ENCODE measurements at regions not wholly inside any gene's neighbourhood (a gene's known extent, or its start where the extent isn't known, plus 50 kb on each side); places are given as distances from the start of the nearest gene placed in this dataset.

GRCh38 chr6:163771180-163771579 lies 356.7 kb downstream of the QKI start:
- no peak for FAIRE-seq
- H3K9me3 ChIP-seq (ENCODE audit: control insufficient read depth, low read depth, low read length), result no peaks in the 10 kb centered on the region
- dilution Hi-C loops (cut with MboI; ENCODE audit: extremely low pct_ligation_motif_present, low sequenced_read_pairs), result no loop called here

GRCh38 chr6:163768905-163769304 lies 354.4 kb downstream of the QKI start:
- H3K9me1 ChIP-seq (ENCODE audit: control insufficient read depth, extremely low read depth, insufficient read depth, low read length), result no peaks in the 10 kb centered on the region

More at GRCh38 chr6:163771180-163771579, 356.7 kb downstream of the QKI start:
- H2AFZ ChIP-seq (ENCODE audit: control insufficient read depth, low read length), result no peak overlapping the region
- H3K36me3 ChIP-seq (ENCODE audit: control insufficient read depth in 2 of 2, extremely low read depth in 1 of 2, insufficient read depth in 2 of 2, low read length in 2 of 2), result no peaks in the 10 kb centered on the region
- no peaks in the 10 kb centered on the region for H3K79me2 ChIP-seq (ENCODE audit: control insufficient read depth, insufficient read depth, low read length)
- H3K4me1 ChIP-seq (ENCODE audit: control insufficient read depth, extremely low read depth, insufficient read depth, low read length), result peaks cover 5% of the 10 kb centered on the region
- no peak for DNase-seq (ENCODE audit: low read depth, low spot score)
- no peak overlapping the region for H3K4me2 ChIP-seq (ENCODE audit: control insufficient read depth, extremely low read depth, insufficient read depth, low read depth, low read length)
- TF ChIP-seq EZH2 (IDR thresholded peaks at IDR 0.05; ENCODE audit: low read length), result no peak
- TF ChIP-seq CTCF (optimal IDR thresholded peaks at IDR 0.05 in 1 of 3, IDR thresholded peaks at IDR 0.05 in 1 of 3, conservative IDR thresholded peaks at IDR 0.05 in 1 of 3; ENCODE audit: extremely low read depth in 1 of 3, insufficient read depth in 2 of 3, low read length in 3 of 3), result no peak
- no peaks in the 10 kb centered on the region for H3K27me3 ChIP-seq (ENCODE audit: control insufficient read depth, extremely low read depth, insufficient read depth, low read length)
- H3K27ac ChIP-seq (ENCODE audit: control insufficient read depth, insufficient read depth, low read length), result no peak overlapping the region
- no peaks in the 10 kb centered on the region for H3K9me1 ChIP-seq (ENCODE audit: control insufficient read depth, extremely low read depth, insufficient read depth, low read length)
- H4K20me1 ChIP-seq (ENCODE audit: control insufficient read depth, extremely low read depth, insufficient read depth, low read length), result no peaks in the 10 kb centered on the region
- H3K4me3 ChIP-seq (ENCODE audit: control insufficient read depth in 2 of 3, extremely low read depth in 1 of 3, insufficient read depth in 2 of 3, low read depth in 1 of 3, low read length in 3 of 3), result no peak overlapping the region
- no peak overlapping the region for H3K9ac ChIP-seq (ENCODE audit: control insufficient read depth, extremely low read depth, insufficient read depth, low read length)

More at GRCh38 chr6:163768905-163769304, 354.4 kb downstream of the QKI start:
- no peak for DNase-seq (ENCODE audit: low read depth, low spot score)
- Histone ChIP-seq H3K4me1 (ENCODE audit: control insufficient read depth, extremely low read depth, insufficient read depth, low read length) (peaks cover 10% of the 10 kb centered on the region), H3K27ac (ENCODE audit: control insufficient read depth, insufficient read depth, low read length) (no peak overlapping the region), H3K27me3 (ENCODE audit: control insufficient read depth, extremely low read depth, insufficient read depth, low read length) (no peaks in the 10 kb centered on the region), H3K9me3 (ENCODE audit: control insufficient read depth, low read depth, low read length) (no peaks in the 10 kb centered on the region), H2AFZ (ENCODE audit: control insufficient read depth, low read length) (no peak overlapping the region), H4K20me1 (ENCODE audit: control insufficient read depth, extremely low read depth, insufficient read depth, low read length) (no peaks in the 10 kb centered on the region), H3K4me3 (ENCODE audit: control insufficient read depth in 2 of 3, extremely low read depth in 1 of 3, insufficient read depth in 2 of 3, low read depth in 1 of 3, low read length in 3 of 3) (no peak overlapping the region), H3K79me2 (ENCODE audit: control insufficient read depth, insufficient read depth, low read length) (no peaks in the 10 kb centered on the region), H3K36me3 (ENCODE audit: control insufficient read depth in 2 of 2, extremely low read depth in 1 of 2, insufficient read depth in 2 of 2, low read length in 2 of 2) (no peaks in the 10 kb centered on the region), H3K4me2 (ENCODE audit: control insufficient read depth, extremely low read depth, insufficient read depth, low read depth, low read length) (no peak overlapping the region), H3K9ac (ENCODE audit: control insufficient read depth, extremely low read depth, insufficient read depth, low read length) (no peak overlapping the region)
- dilution Hi-C loops (cut with MboI; ENCODE audit: extremely low pct_ligation_motif_present, low sequenced_read_pairs), result no loop called here
- TF ChIP-seq CTCF (optimal IDR thresholded peaks at IDR 0.05 in 1 of 3, IDR thresholded peaks at IDR 0.05 in 1 of 3, conservative IDR thresholded peaks at IDR 0.05 in 1 of 3; ENCODE audit: extremely low read depth in 1 of 3, insufficient read depth in 2 of 3, low read length in 3 of 3), result no peak
- no peak for TF ChIP-seq EZH2 (IDR thresholded peaks at IDR 0.05; ENCODE audit: low read length)
- FAIRE-seq, result no peak

All from keratinocyte (primary cell).